Activated CD4-positive, alpha-beta T cell treated with anti-CD3 and anti-CD28 coated beads for 4 hours (primary cell): ENCODE measurements at regions not wholly inside any gene's neighbourhood (a gene's known extent, or its start where the extent isn't known, plus 50 kb on each side); places are given as distances from the start of the nearest gene placed in this dataset.
"Not testable (repeated sequence)": the region's sequence is repeated elsewhere in the genome, so short reads cannot be mapped to it uniquely, and the experiment has no call there.

Source experiments
- DNase-seq, 2 donors: peaks; one replicate each; pipeline ENCODE4 v3.0.0-alpha.2; 2020

DNA sequence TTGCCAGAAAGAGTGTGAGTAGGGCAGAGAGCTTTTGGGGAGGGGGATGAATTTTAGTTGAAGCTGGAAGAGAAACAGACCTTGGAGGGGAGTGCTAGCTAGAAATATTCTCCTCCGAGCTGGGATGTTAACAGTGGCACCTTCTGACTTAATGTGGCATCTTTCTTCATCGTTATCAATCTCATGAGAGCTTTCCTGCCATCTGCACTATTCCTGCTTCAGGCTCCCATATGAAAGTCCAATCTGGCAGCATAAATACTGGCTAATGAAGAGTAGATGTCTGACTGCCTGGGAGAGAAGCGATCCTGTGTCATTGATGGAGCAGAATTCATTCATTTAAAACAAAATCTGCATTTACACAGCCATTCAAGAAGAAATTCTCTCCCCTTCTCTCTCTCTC, 284.5 kb downstream of the TMEM38B start:
- no peak for DNase-seq

DNA sequence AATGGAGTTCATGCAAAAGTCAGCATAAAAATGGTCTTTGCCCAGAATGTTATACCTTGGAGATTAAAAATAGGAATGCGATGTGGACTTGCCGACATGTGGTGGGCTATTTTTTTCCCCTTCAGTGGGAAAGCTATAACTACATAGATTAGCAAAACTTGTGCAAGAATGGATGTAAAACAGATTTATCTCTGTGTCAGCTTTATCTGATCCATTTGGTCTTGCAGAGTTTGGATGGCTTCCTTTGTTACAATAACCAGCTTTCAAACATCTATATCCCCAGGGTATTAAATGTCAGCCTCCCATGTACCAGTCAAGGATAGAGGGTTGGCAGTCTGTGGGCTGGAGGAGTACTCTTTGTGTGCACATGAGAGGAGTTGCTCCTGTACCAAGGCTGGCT, 284.9 kb downstream of the TMEM38B start:
- DNase-seq, result no peak

DNA sequence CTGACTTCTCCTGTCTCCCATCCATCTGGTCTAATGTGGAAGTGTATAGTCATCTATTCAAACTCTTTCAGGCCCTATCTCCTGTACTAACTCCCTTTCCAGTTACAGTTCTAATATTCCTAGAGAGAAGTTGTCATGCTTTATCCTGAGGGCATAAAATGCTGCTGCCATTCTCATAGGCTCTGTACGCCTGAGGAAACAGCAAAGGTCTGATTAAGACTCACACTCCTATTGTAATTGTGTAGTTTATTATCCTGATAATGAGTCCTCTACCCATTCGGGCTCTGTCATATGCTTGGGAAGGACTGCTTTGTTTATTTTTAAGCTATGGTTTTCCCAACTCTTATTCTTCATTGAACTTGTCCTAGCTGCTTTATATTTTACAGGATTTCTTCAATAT, 290.4 kb downstream of the TMEM38B start:
- DNase-seq, result no peak

DNA sequence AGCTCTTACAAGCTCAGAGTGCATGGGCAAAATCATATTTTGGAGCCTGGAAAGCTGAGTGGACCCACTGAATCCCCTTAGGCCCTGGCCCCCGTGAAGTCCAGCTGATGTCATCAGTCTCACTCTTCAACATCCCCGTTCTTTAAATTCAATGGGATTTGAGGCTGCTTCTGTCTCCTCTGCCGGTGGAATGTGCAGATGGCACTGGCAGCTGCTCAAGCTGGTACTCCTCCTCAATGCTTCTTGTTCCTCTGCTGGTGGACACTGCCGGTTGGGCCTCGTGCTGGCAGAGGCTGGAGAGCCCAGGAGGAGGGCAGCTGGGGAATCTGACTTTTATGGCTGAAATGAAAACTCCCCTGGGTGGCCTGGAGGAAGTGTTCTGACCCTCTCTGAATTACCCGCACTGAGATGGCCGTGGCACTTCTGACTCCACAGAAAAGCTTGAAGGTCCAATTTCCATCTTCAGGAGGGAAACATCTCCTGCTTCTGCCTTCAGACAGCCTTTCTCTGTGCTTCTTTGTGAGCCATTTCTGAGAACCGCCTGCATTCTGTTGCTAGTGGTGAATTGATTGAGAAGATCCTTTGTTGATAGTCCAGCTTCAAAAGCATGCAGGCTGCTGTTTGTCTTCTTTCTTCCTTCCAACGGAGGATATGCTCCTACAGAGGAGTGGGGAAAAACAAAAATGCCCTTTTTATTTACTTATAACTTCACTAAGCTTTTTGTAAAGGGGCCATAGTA, 298.9 kb downstream of the TMEM38B start:
- DNase-seq, result no peak

DNA sequence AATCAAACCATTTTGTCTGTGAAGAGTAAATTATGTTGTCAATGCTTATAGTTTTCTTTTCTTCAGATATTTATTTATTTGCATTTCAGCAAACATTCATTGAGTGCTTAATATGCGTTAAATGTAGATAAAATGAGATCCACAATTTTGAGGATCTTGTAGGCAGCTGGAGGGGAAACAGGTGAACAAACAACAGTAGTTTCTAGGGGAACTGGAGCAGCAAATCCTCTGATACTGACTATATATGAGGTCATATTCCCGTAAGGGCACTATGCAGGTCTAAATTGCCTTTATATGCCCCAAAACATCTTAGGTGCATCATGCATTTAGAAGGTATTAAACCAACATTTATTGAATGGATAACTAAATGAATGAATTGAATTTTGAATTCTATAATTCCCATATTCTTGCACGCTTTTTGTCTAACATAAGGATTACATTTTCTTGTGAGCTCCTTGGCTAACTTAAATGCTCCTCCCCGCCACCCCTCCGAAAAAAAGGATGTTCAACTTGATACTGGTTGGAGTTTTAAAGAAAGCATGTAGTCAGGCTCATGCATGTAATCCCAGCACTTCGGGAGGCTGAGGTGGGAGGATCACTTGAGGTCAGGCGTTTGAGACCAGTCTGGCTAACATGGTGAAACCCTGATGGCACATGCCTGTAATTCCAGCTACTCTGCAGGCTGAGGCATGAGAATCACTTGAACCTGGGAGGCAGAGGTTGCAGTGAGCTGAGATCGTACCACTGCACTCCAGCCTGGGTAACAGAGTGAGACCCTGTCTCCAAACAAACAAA, 299.8 kb downstream of the TMEM38B start:
- DNase-seq, result no peak

DNA sequence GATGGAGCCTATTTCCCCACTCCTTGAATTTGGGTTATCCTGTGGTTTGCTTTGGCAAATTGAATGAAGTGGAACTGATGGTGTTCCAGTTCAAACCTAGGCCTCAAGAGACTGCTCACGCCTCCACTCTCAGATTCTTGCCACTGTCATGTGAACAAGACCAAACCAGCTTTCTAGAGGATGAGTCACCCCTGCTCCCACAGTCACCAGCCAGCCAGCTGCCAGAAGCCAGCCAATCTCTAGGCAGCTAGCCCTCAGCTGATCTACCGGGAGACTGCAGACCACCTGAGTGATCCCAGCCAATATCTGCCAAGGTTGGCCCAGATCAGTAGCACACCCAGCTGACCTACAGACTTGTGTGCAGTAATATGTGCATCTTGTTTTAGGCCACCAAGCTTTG, 300.6 kb downstream of the TMEM38B start:
- DNase-seq, result no peak

DNA sequence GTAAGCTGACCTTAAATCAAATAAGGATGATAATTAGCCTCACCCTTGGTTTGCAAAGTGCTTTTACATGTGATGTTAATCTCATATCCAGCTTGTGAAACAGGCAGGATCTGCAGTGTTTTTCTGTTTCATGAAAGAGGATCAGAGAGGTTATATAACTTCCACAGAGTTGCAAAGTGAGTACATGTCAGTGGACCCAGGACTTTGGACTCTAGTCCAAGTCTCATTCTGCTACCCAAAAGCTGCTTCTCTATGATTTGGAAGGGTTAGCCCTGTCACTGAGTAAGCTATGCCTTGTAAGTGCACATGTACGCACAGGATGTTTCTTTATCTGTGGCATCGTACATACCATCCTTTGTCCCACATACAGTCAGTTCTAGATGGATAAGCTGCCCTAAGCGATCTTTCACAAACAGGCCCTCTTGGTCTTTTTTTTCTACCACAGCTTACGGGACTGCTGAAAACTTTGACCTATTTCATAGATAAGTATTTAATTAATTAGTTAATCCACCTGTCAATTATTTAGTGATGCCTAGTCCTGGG, 322.9 kb downstream of the TMEM38B start:
- DNase-seq, result no peak

DNA sequence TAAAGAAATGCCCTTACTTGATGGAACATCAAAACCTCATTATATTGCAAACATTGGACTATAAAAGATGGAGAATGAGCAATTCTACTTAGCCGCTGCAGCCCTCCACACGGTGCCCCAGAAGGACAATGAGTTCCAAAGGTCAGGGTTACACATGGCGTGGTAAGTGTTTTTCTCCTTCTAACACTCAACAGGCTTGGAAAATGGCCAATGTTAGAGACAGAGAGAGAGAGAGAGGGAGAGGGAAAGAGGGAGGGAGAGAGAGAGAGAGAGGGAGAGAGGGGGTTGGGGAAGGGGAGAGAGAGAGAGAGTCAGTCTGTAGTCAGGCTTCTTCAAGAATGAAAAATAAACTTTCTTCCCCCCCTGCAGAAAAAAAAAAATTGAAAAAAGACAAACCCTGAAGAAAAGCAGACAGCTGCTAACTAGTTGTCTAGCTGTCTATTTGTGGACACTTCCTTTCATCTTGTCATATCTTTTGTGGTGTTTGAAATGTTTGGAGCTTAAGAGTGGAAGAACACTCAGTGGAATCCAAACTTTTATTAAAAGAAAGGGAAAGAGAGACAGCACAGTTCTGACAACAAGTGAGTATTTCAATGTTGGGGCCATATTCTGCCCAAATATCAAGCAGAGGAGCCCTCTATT, 324.8 kb downstream of the TMEM38B start:
- DNase-seq, result no peak

DNA sequence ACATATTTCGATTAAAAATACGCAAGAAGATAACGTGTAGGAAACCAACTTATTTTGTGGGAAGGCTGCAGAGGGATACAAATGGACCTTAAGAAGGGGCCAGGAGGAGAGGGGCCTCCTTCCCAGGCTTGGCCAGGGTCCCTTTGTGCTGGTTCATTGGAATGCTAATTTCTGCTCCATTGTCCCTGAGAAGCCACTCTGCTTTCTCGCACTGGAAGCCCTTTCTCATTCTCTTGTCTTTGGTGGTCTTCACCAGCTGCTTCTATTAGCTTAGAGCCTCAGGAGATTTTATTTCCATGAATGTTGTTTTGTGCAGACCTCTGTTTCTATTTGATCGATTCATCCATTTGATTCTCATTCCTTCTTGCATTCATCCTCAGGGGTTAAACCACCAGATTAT, 325.4 kb downstream of the TMEM38B start:
- no peak for DNase-seq

DNA sequence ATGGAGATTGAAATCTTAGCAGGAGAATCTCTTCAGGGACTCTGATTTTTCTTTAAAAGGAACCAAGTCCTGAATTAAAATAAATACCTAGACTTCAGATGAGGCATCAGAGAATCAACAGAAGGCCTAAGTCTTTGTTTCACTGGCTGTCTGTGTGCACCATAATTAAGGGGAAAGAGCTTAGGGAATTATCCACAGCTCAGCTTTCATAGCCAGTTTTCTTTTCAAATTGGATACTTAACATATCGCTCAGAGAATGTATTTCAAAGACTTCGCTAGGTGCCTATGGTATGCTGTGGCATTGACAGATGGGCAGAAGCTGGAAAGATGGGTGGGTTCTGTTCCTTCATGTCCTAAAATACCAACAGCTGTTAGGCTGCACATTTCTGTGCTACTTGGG, 325.8 kb downstream of the TMEM38B start:
- no peak for DNase-seq

DNA sequence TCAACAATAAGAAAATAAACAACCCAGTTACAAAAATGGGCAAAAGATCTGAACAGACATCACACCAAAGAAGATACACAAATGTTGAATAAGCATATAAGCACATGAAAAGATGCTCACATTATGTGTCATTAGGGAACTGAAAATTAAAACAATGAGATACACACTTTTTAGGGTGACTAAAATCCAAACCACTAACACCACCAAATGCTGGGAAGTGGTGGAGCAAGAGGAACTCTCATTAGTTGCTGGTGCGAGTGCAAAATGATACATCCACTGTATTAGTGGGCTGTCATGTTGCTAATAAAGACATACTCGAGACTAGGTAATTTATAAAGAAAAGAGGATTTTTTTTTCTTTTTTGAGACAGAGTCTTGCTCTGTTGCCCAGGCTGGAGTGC, 329.1 kb downstream of the TMEM38B start:
- no peak for DNase-seq

DNA sequence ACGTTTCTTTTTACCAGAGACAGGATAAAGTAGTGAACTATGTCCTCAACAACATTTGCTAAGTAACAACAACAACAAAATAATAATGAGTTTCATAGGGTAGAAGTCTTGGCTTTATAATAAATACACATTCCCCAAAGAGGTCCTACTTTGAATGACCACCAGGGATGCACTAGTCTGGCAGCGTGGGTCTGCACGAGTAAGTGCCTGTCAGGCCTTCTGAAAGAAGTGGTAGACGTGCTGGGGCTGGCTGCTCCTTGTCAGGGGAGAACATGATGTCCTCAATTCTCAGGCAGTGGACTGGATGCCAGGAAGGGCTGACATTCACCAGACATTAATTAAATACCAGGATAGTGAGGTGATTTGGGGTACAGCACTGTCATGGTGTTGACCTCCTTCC, 331.1 kb downstream of the TMEM38B start:
- DNase-seq, result no peak

DNA sequence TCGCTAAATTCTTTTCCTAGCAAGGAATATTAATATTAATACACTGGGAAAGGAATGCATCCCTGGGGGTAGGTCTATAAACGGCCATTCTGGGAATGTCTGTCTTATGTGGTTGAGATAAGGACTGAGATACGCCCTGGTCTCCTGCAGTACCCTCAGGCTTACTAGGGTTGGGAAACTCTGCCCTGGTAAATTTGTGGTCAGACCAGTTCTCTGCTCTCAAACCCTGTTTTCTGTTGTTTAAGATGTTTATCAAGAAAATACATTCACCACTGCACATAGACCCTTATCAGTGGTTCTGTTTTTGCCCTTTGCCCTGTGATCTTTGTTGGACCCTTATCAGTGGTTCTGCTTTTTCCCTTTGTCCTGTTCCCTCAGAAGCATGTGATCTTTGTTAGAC, 335.8 kb downstream of the TMEM38B start:
- not testable (repeated sequence) for DNase-seq

DNA sequence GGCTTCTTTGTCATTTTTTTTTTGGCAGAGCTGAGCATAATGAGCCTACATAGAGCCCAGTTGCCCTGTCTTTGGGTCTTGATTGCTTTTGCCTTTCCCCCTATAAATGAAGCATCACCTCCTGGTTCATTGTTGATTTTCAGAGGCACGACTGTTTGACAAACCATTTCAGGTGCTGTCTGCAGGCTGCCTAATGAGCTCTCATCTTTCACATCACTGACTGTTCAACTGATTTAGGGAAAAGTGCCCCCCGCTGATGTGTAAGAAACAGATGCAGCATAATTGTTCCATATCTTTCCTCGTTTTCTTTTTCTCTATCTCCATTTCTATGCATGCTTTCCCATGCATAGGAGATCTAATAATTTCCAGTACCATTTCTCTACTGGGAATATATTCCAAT, 338.6 kb downstream of the TMEM38B start:
- DNase-seq, result no peak

DNA sequence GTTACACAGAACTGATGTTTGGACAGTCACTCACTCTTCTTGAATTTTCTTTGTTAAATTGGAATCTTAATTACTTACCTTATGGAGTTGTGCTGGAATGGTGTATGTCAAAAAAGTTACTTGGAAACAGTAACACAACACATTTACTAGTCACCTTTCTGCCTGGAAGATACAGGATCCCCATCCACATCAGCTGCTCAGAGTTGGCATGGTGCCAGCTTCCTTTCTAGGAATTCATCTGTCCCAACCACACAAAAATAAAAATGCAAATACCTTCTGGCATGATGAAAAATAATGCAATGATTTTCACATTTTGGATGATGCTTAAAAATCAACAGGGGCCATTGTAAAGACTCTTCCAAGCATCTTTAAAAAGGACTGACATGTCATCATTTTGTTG, 341.5 kb downstream of the TMEM38B start:
- DNase-seq, result no peak

DNA sequence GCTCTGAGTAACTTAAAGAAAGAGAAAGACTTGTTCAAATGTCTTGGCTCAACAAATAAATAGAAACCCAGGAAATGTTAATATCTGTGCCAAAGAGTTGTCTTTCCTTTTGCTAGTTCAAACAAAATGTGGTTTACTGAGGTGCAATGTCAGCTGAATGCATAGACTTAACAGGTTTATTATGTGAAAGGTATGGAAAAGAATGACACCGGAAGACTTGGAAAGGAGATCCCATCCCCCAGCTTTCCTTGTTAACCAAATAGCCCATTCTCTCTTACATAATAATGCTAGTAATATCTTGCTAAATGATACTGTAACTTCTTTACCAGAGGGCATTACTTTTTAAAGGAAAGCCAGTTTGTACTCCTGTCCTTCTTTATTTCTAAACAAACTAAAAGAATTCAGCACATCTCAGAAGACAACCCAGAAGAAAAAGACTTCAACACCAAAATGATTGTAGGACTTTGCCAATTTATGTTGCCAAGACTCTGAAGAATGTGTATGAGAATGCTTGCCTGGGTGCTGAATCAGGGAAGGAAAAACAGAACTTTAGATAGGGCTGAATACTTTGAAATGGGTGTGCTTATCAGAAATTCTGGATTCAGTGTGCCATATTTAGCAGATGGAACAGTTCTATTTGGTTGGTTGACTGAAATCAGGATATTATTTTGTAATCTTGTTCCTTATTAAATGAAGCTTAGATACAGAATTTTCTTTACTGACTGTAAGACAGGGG, 344.1 kb downstream of the TMEM38B start:
- DNase-seq, result no peak

DNA sequence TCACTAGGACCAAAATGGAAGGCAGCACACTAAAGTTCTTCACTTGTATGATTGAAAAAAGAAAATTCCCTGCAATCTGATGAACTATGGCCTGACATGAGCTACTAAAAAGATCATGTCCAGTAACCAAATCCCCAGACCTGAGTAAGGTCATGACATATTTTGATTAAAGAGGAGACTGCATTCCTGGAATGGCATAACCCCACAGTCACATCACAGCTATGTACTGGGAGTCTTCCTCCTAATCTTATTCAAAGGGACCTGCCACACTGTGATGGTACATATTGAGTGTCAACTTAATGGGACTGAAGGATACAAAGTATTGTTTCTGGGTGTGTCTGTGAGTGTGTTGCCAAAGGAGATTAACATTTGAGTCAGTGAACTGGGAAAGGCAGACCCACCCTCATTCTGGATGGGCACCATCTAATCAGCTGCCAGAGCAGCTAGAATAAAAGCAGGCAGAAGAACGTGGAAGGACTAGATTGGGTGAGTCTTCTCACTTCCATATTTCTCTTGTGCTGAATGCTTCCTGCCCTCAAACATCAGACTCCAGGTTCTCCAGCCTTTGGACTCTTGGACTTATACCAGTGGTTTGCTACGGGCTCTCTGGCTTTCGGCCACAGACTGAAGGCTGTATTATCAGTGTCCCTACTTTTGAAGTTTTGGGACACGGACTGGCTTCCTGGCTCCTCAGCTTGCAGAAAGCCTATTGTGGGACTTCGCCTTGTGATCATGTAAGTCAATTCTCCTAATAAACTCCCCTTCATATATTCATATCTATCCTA, 345.0 kb downstream of the TMEM38B start:
- no peak for DNase-seq

DNA sequence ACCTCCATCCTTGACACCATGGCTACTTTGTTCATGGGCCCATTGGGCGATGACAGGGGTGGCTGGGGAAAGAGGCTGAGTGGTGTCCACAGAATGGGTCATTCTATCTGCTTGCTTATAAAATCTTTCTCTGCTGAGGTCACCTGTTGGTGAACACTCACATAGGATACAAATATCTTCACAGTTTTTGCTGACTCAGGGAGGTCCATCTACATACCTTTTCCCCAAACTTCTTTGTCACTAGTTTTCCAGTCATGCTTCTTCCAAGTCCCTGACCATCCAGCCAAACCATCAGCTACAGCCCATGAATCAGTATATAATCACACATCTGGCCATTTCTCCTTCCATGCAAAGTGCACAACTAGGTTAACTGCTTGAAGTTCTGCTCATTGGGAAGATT, 347.6 kb downstream of the TMEM38B start:
- DNase-seq, result not testable (repeated sequence)

DNA sequence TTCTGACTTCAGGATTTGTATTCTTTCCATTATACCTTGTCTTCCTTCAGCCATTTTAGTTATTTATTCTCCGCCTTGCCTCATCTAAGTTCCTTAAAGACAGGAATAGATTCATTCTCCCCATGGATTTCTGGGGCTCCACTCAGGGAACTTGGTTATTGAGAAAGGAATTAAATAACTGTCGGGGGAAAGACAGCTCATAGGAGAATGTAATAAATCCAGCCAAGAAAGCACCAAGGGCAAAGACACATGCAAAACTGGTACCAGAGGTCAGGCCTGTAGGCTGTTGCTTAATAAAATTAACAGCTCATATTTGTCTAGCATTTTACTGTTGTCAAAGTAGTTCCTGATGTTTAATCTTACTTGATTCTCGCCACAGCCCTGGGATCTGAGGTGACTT, 357.2 kb downstream of the TMEM38B start:
- DNase-seq, result no peak

DNA sequence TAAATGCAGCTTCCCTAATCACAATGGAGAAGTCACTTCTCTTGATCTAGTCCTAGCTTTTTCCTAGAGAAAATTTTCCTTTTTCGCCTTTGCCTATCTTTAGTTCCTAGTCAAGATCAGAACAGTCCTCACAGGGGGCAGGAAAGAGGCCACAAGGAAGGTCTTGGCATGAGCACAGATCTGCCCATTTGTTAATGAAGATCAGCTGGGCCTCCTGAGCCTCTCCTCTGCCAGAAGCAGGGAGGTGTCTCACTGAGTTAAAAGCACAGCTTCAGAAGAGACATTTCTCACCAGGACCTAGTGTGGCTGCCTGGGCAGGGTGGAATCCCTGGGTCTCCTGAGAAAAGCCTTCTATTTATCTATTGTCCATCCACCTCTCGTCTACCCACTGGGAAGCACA, 357.8 kb downstream of the TMEM38B start:
- no peak for DNase-seq

DNA sequence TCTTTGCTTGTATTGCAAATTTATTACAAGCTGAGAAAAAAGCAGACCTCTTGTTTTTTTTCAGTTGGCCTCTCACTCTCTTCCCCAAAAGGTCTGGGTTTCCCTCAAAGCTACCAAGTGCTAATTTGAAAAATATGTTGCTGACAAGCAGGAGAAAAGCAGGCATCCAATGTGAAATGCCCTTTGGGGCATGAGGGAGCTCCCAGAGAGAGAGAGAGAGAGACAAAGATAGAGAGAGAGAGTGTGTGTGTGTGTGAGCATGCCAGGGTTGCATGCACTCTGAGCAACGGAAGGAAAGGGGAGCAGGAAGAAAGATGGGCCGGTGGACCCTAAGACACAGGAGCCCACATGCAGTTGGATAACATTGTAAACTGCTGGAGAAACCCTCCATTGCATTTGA, 358.4 kb downstream of the TMEM38B start:
- DNase-seq, result no peak

DNA sequence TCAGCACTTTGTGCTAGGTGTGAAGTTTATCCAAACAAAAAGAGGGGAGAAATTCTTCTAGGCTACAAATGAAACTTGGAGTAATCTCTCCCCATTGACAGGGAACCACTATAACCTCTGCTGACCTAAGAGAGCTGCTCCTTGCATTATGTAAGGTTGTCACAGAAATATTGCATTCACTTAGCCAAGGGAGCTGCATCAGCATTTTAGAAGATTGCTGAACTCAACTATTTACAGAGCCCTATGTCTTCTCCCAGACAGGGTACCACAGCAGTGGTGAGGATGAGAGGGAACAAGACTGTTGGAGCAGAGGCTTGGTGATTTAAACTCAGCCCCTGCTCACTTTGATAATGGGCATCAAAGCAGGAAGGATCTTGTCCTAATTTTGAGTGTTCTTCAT, 362.0 kb downstream of the TMEM38B start:
- DNase-seq, result no peak
